GM18511 (cell line): ENCODE measurements at regions not wholly inside any gene's neighbourhood (a gene's known extent, or its start where the extent isn't known, plus 50 kb on each side); places are given as distances from the start of the nearest gene placed in this dataset.

Source experiments
- ATAC-seq: cut with Tn5 transposase; IDR thresholded peaks from one replicate; pipeline ENCODE4 v1.9.1; 2021; ENCODE audit warnings: mild to moderate bottlenecking, moderate library complexity; ENCODE audit not compliant: unreplicated experiment

GRCh38 chr15:39358441-39359041 is 222.3 kb upstream of the THBS1 start:
- no peak for ATAC-seq

GRCh38 chr15:39359771-39360170 is 221.1 kb upstream of the THBS1 start:
- ATAC-seq: no peak

GRCh38 chr15:39360452-39360851 is 220.4 kb upstream of the THBS1 start:
- ATAC-seq: no peak

GRCh38 chr15:39361497-39361896 is 219.4 kb upstream of the THBS1 start:
- no peak for ATAC-seq

- no peak for ATAC-seq
Observed at GRCh38 chr15:39362821-39363561, 217.9 kb upstream of the THBS1 start.

GRCh38 chr15:39363761-39364586 is 216.9 kb upstream of the THBS1 start:
- ATAC-seq: no peak

- ATAC-seq: no peak
Observed at GRCh38 chr15:39364721-39365120, 216.2 kb upstream of the THBS1 start.

GRCh38 chr15:39365161-39365560 is 215.7 kb upstream of the THBS1 start:
- ATAC-seq: no peak

GRCh38 chr15:39365873-39366272 is 215.0 kb upstream of the THBS1 start:
- ATAC-seq: no peak

GRCh38 chr15:39367596-39367995 is 213.3 kb upstream of the THBS1 start:
- no peak for ATAC-seq

GRCh38 chr15:39369768-39370167 is 211.1 kb upstream of the THBS1 start:
- ATAC-seq: no peak

GRCh38 chr15:39376371-39376909 is 204.4 kb upstream of the THBS1 start:
- no peak for ATAC-seq

GRCh38 chr15:39381517-39381916 is 199.4 kb upstream of the THBS1 start:
- peak; percentile 79 for ATAC-seq

- no peak for ATAC-seq
Observed at GRCh38 chr15:39388118-39388517, 192.8 kb upstream of the THBS1 start.

- no peak for ATAC-seq
Observed at GRCh38 chr15:39391230-39391629, 189.6 kb upstream of the THBS1 start.

- ATAC-seq: no peak
Observed at GRCh38 chr15:39392469-39393047, 188.3 kb upstream of the THBS1 start.

- no peak for ATAC-seq
Observed at GRCh38 chr15:39393575-39394335, 187.1 kb upstream of the THBS1 start.

- ATAC-seq: no peak
Observed at GRCh38 chr15:39394496-39394895, 186.4 kb upstream of the THBS1 start.

GRCh38 chr15:39396979-39397615 is 183.8 kb upstream of the THBS1 start:
- no peak for ATAC-seq

- peak; percentile 59 for ATAC-seq
Observed at GRCh38 chr15:39397883-39398282, 183.0 kb upstream of the THBS1 start.
